HG03103 (cell line): ENCODE measurements at regions not wholly inside any gene's neighbourhood (a gene's known extent, or its start where the extent isn't known, plus 50 kb on each side); places are given as distances from the start of the nearest gene placed in this dataset.
"Not testable (repeated sequence)": the region's sequence is repeated elsewhere in the genome, so short reads cannot be mapped to it uniquely, and the experiment has no call there.

Experiments used
- ATAC-seq: cut with Tn5 transposase; IDR thresholded peaks from one replicate; pipeline ENCODE4 v1.9.1; 2021; ENCODE audit warnings: low read depth; ENCODE audit not compliant: unreplicated experiment

GRCh38 chr1:60866226-60866900 is 216.0 kb upstream of the NFIA start:
- no peak for ATAC-seq

DNA sequence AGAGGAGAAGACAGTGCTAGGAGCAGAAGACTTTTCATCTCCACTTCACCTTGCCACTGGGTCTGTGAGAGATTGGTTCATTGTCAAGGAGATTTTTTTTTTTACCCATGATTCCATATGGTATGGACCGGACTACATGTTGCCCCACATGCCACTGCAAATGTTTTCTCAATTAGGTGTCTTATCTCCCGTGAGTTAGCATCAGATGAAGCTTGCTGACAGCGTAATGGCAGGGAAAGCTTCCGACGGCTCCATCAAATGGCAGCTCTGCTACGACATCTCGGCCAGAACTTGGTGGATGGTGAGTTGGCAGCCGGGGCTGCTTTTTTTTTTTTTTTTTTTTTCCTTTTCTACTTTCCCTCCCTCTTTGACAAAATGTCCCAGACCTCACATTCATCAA is 217.2 kb upstream of the NFIA start:
- no peak for ATAC-seq

DNA sequence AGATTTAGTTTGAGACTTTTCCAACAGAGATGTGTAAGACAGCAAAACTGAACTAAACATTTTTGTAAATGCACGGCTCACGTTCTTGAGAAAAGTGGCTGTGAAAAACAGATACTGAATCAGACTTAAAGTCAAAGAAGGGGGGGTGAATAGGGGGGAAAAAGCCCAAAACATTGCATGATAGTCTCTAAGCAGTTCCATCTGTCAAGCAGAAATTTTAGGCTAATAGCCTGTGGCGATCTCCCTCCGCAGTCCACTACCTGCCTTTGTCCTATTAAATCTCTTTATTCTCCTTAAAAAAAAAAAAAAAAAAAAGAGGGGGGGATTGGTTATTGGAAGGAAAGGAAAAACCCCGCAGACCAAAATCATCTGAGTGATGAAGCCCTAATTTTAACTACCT is 217.6 kb upstream of the NFIA start:
- ATAC-seq: no peak

GRCh38 chr1:60863131-60863530 is 219.2 kb upstream of the NFIA start:
- ATAC-seq: no peak

- no peak for ATAC-seq
Observed at GRCh38 chr1:60861961-60862567, 220.3 kb upstream of the NFIA start.

GRCh38 chr1:60859111-60859510 is 223.2 kb upstream of the NFIA start:
- ATAC-seq: no peak

- ATAC-seq: no peak
Observed at GRCh38 chr1:60857851-60858250, 224.5 kb upstream of the NFIA start.

DNA sequence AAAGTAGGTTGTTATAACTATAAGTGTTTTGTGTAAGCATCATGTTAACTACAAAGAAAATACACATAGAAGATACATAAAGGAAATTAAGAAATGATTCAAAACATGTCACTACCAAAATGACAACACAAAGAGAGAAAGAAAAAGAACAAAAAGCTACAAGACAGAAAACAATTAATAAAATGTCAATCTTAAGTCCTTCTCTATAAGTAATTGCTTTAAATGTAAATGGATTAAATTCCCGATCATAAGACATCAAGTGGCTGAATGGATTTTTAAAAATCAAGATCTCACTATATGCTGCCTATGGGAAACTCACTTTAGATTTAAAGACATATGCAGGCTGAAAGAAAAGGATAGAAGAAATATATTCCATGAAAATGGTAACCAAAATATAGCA is 232.3 kb upstream of the NFIA start:
- ATAC-seq: no peak

DNA sequence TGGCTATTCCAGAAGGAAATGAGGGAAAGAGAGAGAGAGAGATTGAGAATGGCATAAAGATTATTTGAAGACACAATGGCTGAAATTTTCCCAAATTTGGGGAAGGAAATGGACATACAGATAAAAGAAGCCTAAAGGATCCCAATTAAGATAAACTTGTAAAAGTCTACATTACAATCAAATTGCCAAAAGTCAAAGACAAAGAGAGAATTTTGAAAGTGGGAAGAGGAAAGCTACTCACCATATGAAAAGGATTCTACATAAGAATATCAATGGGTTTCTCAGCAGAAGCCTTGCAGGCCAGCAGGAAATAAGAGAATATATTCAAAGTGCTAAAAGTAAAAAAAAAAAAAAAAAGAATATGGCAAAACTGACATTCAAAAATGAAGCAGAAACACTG is 233.0 kb upstream of the NFIA start:
- no peak for ATAC-seq

DNA sequence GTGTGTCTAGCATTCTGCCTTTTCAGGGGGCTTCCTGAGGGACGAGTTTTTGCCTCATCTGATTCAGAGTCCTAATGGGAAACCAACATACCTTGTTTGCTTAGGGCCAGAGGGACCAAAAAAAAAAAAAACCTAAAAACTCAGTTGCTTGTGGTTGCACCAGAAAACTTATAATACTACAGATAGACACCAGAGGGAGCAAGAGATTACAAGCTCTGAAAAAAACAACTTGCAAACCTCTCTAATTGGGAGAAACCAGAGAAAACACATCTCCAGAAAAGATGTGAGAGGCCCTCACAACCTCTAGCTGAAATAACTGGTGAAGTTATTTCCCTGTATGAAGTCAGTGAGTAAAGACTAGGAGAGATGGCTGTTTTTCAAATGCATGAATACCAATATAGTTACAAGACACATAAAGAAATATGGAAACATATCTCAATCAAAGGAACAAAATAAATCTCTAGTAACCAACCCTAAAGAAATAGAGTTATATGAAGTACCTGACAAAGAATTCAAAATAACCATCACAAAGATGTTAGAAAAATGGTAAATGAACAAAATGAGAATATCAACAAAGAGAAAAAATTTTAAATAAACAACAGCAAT is 233.7 kb upstream of the NFIA start:
- no peak for ATAC-seq

DNA sequence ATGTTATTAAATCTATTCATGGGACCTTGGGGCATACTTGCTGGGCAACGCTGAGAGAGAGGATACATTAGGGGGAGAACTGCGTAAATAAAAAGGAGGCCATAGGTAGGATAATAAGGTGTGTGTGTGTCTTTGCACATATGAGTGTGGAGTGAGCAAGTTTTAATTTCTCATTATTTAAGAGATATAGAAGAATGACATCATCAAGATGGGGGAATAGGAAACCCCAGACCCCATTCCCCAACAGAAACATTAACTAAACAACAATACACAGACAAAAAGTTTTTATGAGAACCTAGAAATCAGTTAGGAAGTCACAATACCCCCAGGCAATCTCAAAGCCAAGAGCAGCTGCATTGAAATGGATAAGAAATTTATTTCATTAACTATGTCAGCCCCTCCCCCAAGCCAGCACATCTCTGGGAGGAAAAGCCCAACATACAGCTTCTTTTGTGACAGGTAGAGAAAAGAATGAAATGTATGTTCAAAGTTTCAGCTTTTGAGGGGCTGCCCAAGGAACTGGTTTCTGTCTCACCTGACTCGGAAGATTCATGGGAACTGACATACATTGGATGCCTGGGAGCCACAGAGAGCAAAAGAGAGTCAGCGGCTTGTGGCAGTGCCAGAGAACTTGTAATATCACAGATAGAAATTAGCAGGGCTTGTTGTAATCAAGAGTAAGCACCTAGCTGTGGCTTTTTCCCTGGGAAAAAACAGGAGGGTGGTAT is 234.3 kb upstream of the NFIA start:
- no peak for ATAC-seq

- ATAC-seq: no peak
Observed at GRCh38 chr1:60847391-60847790, 235.0 kb upstream of the NFIA start.

DNA sequence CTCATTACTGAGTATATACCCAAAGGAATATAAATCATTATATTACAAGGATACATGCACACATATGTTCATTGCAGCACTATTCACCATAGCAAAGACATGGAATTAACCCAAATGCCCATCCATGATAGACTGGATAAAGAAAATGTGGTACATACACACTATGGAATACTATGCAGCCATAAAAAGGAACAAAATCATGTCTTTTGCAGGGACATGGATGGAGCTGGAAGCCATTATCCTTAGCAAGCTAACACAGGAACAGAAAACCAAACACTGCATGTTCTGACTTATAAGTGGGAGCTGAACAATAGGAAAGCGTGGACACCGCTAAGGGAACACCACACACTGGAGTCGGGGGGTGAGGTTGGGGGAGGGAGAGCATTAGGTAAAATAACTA is 236.7 kb upstream of the NFIA start:
- not testable (repeated sequence) for ATAC-seq

DNA sequence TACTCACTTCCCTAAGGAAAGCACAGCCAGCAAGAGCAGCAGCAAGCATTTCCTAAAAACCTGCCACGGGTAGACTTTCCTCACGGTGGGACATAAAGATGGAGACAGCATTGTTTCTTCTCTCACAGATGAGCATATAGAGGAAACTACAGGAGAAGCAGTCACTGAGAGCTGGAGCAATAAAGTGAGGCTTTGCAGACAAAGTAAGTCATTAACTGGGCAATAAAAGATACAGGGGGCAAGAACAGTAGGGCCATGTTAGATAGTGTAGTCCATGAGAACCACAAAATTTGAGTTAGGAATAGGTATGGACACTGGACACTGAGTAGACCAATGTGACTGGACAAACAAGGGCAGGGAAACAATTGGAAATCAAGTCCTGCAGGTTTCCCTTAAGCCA is 240.1 kb upstream of the NFIA start:
- ATAC-seq: no peak

GRCh38 chr1:60841116-60842046 is 241.0 kb upstream of the NFIA start:
- no peak for ATAC-seq

DNA sequence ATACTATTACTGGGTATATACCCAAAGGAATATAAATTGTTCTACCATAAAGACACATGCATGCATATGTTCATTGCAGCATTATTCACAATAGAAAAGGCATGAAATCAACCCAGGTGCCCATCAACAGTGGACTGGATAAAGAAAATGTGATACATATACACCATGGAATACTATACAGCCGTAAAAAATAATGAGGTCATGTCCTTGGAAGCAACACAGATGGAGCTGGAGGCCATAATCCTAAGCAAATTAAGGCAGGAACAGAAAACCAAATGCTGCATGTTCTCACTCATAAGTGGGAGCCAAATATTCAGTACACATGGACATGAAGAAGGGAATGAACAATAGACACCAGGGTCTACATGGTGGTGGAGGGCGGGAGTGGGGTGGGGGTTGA is 241.9 kb upstream of the NFIA start:
- ATAC-seq: not testable (repeated sequence)

DNA sequence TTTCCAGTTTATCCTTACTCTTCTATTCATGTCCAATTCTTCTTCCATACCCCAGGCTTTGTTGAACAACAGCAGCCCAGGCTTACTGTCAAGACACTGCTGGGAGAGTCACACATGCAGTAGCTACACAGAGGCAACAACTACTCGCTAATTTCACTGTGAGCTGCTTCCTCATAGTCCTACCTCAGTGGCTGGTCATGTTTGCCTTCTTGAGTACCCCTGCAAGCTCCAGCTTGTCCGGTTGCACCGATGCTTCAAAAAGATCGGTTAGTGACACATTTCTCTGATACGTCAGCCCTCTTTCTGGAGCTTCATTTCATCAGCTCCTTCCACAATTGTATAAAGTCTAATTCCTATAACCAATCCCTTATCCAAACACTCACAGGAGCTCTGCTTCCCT is 246.7 kb upstream of the NFIA start:
- ATAC-seq: no peak

GRCh38 chr1:60833173-60833572 is 249.2 kb upstream of the NFIA start:
- no peak for ATAC-seq

GRCh38 chr1:60832367-60832766 is 250.0 kb upstream of the NFIA start:
- no peak for ATAC-seq

- no peak for ATAC-seq
Observed at GRCh38 chr1:60831780-60832179, 250.6 kb upstream of the NFIA start.

DNA sequence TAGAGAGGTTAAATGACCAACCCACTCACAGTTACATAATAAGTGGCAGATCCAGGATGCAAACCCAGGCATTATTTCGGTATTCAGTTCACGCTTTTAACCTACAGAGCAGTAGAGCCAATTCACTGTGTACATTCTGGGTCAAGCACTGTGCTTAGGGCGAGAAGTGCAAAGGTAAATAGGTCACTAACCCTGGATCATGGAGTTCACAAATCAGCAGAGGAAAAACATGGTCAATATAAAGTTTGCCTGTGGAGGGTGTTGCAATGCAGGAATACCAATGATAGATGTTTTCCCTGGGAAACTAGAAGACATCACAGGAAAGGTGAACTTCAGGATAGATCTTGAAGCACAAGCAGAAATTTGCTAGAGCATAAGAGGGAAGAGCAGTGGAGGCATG is 253.4 kb upstream of the NFIA start:
- ATAC-seq: no peak
